ENCODE measurements at regions not wholly inside any gene's neighbourhood (a gene's known extent, or its start where the extent isn't known, plus 50 kb on each side); places are given as distances from the start of the nearest gene placed in this dataset.

DNA sequence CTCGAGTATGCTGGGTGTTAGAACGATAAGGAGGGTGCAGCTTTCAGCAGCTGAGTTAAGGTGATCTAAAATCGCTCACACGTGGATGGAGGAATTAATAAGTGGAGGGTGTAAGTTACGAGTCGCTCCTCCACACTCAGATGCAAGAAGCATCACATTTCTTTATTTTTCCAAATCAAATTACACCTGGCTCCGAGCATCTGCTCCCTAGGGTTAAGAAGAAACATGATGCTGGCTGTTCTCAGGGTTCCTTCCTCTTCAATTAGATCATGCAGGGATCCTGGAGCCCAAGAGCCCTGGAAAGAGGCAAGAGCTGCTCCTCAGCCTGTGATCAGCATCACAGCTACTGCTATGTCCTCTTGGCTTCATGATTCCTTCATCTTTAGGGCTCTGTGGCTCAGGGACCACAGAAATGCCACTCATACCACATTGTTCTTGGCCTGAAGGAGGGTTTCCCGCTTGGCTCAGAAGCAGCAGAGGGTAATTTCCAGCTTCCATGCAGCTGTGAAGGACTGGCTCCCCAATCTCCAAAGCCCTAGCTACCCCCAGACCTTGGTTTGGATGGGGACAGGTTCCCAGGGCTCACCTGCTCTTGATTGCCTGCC is 235.9 kb upstream of the ZNF32 start:
- TF ChIP-seq, protein P1, sequence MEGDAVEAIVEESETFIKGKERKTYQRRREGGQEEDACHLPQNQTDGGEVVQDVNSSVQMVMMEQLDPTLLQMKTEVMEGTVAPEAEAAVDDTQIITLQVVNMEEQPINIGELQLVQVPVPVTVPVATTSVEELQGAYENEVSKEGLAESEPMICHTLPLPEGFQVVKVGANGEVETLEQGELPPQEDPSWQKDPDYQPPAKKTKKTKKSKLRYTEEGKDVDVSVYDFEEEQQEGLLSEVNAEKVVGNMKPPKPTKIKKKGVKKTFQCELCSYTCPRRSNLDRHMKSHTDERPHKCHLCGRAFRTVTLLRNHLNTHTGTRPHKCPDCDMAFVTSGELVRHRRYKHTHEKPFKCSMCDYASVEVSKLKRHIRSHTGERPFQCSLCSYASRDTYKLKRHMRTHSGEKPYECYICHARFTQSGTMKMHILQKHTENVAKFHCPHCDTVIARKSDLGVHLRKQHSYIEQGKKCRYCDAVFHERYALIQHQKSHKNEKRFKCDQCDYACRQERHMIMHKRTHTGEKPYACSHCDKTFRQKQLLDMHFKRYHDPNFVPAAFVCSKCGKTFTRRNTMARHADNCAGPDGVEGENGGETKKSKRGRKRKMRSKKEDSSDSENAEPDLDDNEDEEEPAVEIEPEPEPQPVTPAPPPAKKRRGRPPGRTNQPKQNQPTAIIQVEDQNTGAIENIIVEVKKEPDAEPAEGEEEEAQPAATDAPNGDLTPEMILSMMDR (IDR thresholded peaks at IDR 0.05; ENCODE audit: insufficient read depth, low read length, poor library complexity, severe bottlenecking), result no peak
- Histone ChIP-seq H3K27me3 (ENCODE audit: control insufficient read depth, insufficient read depth, low read length) (peaks cover 8% of the 10 kb centered on the region), H3K4me3 (ENCODE audit: low read depth, low read length) (no peak overlapping the region), H3K36me3 (ENCODE audit: control insufficient read depth, insufficient read depth, low read length) (no peaks in the 10 kb centered on the region)
- no peak for DNase-seq (ENCODE audit: low read depth)

DNA sequence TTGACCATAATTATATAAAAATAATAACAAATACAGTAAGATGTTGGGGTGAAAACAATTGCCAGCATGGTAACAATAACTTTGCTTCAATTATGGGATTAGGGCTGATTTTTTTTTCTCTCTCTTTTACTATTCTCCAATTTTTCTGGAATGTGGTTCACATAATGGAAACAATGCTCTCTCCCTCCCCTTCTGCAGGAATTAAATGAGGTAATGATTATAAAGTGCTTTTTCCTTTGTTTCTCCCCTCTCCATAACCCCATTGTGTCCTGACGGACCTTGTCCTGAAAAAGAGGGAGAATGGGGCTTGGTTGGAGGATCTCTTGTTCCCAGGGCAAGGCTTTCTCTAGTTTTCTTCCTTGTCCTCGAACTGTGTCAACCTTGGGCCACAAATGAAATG is 234.0 kb upstream of the ZNF32 start:
- TF ChIP-seq, protein P1 (IDR thresholded peaks at IDR 0.05; ENCODE audit: insufficient read depth, low read length, poor library complexity, severe bottlenecking), result no peak
- H3K36me3 ChIP-seq (ENCODE audit: control insufficient read depth, insufficient read depth, low read length), result no peaks in the 10 kb centered on the region

DNA sequence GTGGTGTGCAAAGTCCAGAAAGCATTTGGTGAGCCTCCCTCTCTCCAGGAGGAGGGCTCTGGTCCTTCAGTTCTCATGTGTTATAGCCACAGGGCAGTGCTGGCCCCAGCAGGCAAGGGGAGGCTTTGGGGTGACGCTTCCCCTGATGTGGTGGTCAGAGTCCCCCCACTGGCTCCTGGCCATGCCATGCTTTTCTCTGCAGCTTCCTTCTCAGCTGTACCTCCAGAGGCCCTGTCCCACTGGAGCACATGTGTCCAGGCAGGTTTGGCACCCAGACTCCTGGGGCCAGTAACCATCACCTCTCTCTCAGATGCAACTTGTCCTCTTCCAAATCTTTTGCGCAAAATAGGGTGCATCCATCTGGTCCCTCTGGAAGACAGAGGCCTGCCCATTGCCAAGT is 233.0 kb upstream of the ZNF32 start:
- Histone ChIP-seq H3K27me3 (ENCODE audit: control insufficient read depth, insufficient read depth, low read length) (peaks cover 8% of the 10 kb centered on the region), H3K36me3 (ENCODE audit: control insufficient read depth, insufficient read depth, low read length) (no peaks in the 10 kb centered on the region), H3K4me3 (ENCODE audit: low read depth, low read length) (no peak overlapping the region)
- DNase-seq (ENCODE audit: low read depth), result no peak
- TF ChIP-seq, protein P1 (IDR thresholded peaks at IDR 0.05; ENCODE audit: insufficient read depth, low read length, poor library complexity, severe bottlenecking), result no peak

More for the DNA sequence above, 234.0 kb upstream of the ZNF32 start:
- Histone ChIP-seq H3K4me3 (ENCODE audit: low read depth, low read length) (no peak overlapping the region), H3K27me3 (ENCODE audit: control insufficient read depth, insufficient read depth, low read length) (peaks cover 8% of the 10 kb centered on the region)
- DNase-seq (ENCODE audit: low read depth), result no peak

DNA sequence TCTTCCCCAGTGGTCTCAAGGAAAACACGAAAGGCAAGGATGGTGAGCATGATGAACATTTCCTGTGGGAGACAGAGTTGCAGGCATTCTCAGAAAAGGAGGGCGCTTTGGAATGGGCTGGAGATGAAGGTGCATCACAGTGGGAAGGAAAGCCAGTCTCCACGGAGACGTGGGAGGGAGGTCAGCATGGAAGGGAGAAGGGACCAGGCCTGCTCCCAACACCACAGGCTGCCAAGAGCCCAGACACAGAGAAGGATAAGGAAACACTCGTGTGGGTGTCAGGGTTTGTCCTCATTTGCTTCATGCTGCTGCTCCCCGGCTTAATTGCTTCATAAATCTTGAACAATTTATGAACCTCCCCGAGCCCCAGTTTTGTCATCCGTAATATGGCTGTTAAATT is 231.5 kb upstream of the ZNF32 start:
- no peak overlapping the region for H3K4me3 ChIP-seq (ENCODE audit: low read depth, low read length)
- no peaks in the 10 kb centered on the region for H3K36me3 ChIP-seq (ENCODE audit: control insufficient read depth, insufficient read depth, low read length)
- TF ChIP-seq, protein P1 (IDR thresholded peaks at IDR 0.05; ENCODE audit: insufficient read depth, low read length, poor library complexity, severe bottlenecking), result no peak
- no peak for DNase-seq (ENCODE audit: low read depth)
- H3K27me3 ChIP-seq (ENCODE audit: control insufficient read depth, insufficient read depth, low read length), result peaks cover 5% of the 10 kb centered on the region

DNA sequence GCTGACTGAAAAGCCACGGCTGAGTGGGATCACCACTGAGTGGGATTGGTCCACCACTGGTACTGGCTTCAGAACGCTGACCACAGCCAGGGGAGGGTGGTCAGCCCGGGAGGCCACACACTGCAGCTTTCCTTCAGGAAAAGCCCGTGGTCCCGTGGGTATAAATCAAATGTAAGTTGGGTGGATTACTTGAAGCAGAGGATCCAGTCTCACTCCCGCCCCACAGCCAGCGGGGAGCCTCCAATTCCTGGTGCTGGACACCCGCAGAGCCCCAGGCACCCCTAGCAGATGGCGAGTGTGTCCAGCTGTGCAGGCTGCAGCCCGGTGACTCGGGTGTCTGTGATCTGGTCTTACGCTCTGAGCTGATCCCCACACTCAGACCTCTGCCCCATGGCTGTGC is 231.1 kb upstream of the ZNF32 start:
- no peaks in the 10 kb centered on the region for H3K36me3 ChIP-seq (ENCODE audit: control insufficient read depth, insufficient read depth, low read length)
- H3K27me3 ChIP-seq (ENCODE audit: control insufficient read depth, insufficient read depth, low read length), result peaks cover 2% of the 10 kb centered on the region
- TF ChIP-seq, protein P1 (IDR thresholded peaks at IDR 0.05; ENCODE audit: insufficient read depth, low read length, poor library complexity, severe bottlenecking), result no peak
- no peak for DNase-seq (ENCODE audit: low read depth)
- H3K4me3 ChIP-seq (ENCODE audit: low read depth, low read length), result no peak overlapping the region

DNA sequence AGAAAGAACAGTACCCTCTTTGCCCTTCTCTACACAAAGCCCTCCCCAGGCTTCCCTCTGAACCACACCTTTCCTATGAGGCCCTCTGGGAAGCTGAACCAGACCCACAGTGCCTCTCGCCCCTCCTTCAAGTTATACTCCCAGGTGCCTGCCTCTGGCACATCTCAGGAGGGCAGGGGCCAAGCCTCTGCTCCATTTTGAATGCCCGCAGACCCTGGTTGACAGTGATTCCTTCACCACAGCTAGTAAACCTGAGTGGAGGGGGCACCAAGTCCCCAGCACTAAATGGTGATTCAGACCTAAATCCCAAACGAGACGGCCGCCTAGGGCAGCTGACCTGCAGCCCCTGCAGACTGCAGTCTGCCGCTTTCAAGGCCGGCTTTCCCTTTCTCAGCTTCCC is 230.5 kb upstream of the ZNF32 start:
- Histone ChIP-seq H3K4me3 (ENCODE audit: low read depth, low read length) (no peak overlapping the region), H3K27me3 (ENCODE audit: control insufficient read depth, insufficient read depth, low read length) (peaks cover 2% of the 10 kb centered on the region), H3K36me3 (ENCODE audit: control insufficient read depth, insufficient read depth, low read length) (no peaks in the 10 kb centered on the region)
- TF ChIP-seq, protein P1 (IDR thresholded peaks at IDR 0.05; ENCODE audit: insufficient read depth, low read length, poor library complexity, severe bottlenecking), result no peak
- no peak for DNase-seq (ENCODE audit: low read depth)

Measured in kidney epithelial cell (primary cell).